ENCODE measurements at regions not wholly inside any gene's neighbourhood (a gene's known extent, or its start where the extent isn't known, plus 50 kb on each side); places are given as distances from the start of the nearest gene placed in this dataset.
A peak's percentile ranks its signal among the peaks of the same experiment; 100 is the strongest.

- CTCF ChIA-PET: interaction anchor here (1.2 to 2.4 kb wide), 6 partner anchors 8 to 264 kb away, joined by 3 to 6 read pairs (median 4); no protein-coding TSS in a partner anchor
- 14% methylated on average over 24 of the region's 25 CpGs for WGBS (ENCODE audit: missing lambda C conversion rate)
Measured at GRCh38 chr9:121599872-121600585, 51.4 kb upstream of the DAB2IP start.

GRCh38 chr9:121601194-121601593 lies 50.2 kb upstream of the DAB2IP start:
- Histone ChIP-seq H3K27ac (no peak overlapping the region), H3K9me3 (no peaks in the 10 kb centered on the region), H3K4me2 (no peak overlapping the region), H3K4me1 (peaks cover 5% of the 10 kb centered on the region; the same call in 1 of the 3 replicates), H3K4me3 (no peak overlapping the region)
- TF ChIP-seq CEBPB (IDR thresholded peaks at IDR 0.05) (peak in 1 of 2 experiments; percentile 6; a peak in 1 of 4 replicates), KDM1A (IDR thresholded peaks at IDR 0.05; ENCODE audit: low read depth) (no peak)
- ATAC-seq (no peak), DNase-seq (ENCODE audit: low read depth in 1 of 2, low spot score in 1 of 2) (no peak), FAIRE-seq (no peak)
- ChIA-PET CTCF (interaction anchor here (0.6 kb wide), 1 partner anchor 1669 kb away, joined by 3 read pairs; no protein-coding TSS in a partner anchor), POLR2A (no interaction called here)
- WGBS (ENCODE audit: missing lambda C conversion rate): 88% methylated on average over 3 of the region's 3 CpGs

More at GRCh38 chr9:121599872-121600585, 51.4 kb upstream of the DAB2IP start:
- Histone ChIP-seq H3K9me3 (no peaks in the 10 kb centered on the region), H3K4me1 (peaks cover 5% of the 10 kb centered on the region; the same call in 1 of the 3 replicates), H3K27ac (peak overlapping the region; percentile 60 to 90), H3K4me3 (peak overlapping the region; percentile 61), H3K4me2 (peak overlapping the region; percentile 96)
- DNase-seq (ENCODE audit: low read depth in 1 of 2, low spot score in 1 of 2) (peak in 1 of 2 experiments; percentile 48), FAIRE-seq (no peak), ATAC-seq (peak; percentile 40 to 62; a peak in 5 of 6 replicates)
- TF ChIP-seq POLR2AphosphoS2 (conservative IDR thresholded peaks at IDR 0.05; ENCODE audit: low read length): no peak
- TF ChIP-seq MYC (IDR thresholded peaks at IDR 0.05; ENCODE audit: borderline replicate concordance, low read length): no peak
- TF ChIP-seq ESRRA (IDR thresholded peaks at IDR 0.05; ENCODE audit: borderline replicate concordance, low read length): no peak
- TF ChIP-seq ZNF302 (CRISPR knock-in tag; IDR thresholded peaks at IDR 0.05): no peak
- TF ChIP-seq CTCF (IDR thresholded peaks at IDR 0.05): 0 out of 3 replicates have a peak, but pooled peaks have one; percentile 6
- POLR2A ChIA-PET: interaction anchor here (1.3 kb wide), 1 partner anchor 9 kb away, joined by 4 read pairs; no protein-coding TSS in a partner anchor
